Thoracic aorta (tissue), 2 donors: ENCODE measurements at regions not wholly inside any gene's neighbourhood (a gene's known extent, or its start where the extent isn't known, plus 50 kb on each side); places are given as distances from the start of the nearest gene placed in this dataset.

ENCODE experiments used
- ATAC-seq: fragments of 150-250 bp; one replicate; pipeline ENCODE4 v1.8.0; 2017; ENCODE audit warnings: low read depth; ENCODE audit not compliant: insufficient number of reproducible peaks, low FRiP score
- DNase-seq: peaks from one replicate; pipeline ENCODE4 v3.0.0-alpha.2; 2020; ENCODE audit warnings: low spot score
- H3K27ac ChIP-seq, 2 donors: fragments of 200-600 bp; sonication (generic); 1 replicate in 1 of 2; 2 replicates in 1 of 2; pipeline ENCODE4 v1.5.1; 2016; ENCODE audit warnings: mild to moderate bottlenecking in 2 of 2, moderate library complexity in 2 of 2
- H3K27me3 ChIP-seq: fragments of 200-600 bp; sonication (generic); replicated peaks from 2 replicates; pipeline ENCODE4 v1.6.0; 2016; ENCODE audit warnings: mild to moderate bottlenecking; ENCODE audit not compliant: insufficient read depth
- H3K36me3 ChIP-seq: fragments of 200-600 bp; sonication (generic); one replicate; pipeline ENCODE4 v1.5.1; 2016
- H3K4me1 ChIP-seq, 2 donors: fragments of 200-600 bp; sonication (generic); 1 replicate in 1 of 2; 2 replicates in 1 of 2; pipeline versions ENCODE4 v1.5.1 to v1.6.0; 2016; ENCODE audit warnings: low read depth in 2 of 2, mild to moderate bottlenecking in 1 of 2; ENCODE audit not compliant: control insufficient read depth in 1 of 2
- H3K4me3 ChIP-seq: fragments of 200-600 bp; sonication (generic); 2 replicates; pipeline ENCODE4 v1.5.1; 2016; ENCODE audit warnings: mild to moderate bottlenecking
- H3K9me3 ChIP-seq: fragments of 200-600 bp; sonication (generic); 2 replicates; pipeline ENCODE4 v1.5.1; 2016
- TF ChIP-seq, protein P1 (sequence below): fragments of 200-600 bp; sonication (generic); IDR thresholded peaks from one replicate; pipeline ENCODE4 v1.5.1; 2019; ENCODE audit warnings: antibody characterized with exemption

DNA sequence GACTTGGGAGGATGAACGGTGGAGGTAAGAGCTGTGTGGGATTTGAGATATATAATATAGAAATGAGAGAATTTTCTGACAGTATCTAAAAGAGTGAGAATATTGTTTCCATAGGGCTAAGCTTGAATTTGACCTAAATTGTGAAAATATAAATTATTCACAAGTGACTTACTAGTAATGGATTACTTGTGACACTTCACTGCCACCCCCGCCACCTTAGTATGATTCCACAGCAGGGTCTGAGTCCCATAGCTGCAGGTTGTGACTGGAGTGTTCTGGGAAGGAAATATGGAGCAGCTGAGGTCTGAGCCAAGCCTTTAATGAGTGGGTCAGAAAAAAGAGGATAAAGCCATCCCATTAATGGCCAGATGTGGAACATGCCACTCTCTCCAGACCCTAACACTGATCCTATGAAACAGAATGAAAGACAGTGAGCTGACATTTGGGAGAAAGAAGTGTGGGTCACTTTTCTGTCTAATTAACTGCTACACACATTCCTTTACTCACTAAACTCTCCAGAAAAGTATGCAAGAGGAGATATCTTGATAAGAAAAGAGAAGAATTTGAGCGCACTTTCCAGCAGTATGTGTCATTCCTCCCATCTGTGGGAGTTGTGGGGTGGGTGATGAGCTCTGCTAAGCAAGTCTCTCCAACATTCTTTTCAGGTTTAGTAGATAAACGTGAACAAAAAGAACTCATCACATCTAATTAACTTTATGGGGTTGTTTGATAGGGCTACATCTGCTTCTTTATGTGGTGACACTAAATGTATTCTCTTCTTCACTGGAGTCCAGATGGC lies 1193.4 kb downstream of the SORCS3 start:
- ATAC-seq: no peak

DNA sequence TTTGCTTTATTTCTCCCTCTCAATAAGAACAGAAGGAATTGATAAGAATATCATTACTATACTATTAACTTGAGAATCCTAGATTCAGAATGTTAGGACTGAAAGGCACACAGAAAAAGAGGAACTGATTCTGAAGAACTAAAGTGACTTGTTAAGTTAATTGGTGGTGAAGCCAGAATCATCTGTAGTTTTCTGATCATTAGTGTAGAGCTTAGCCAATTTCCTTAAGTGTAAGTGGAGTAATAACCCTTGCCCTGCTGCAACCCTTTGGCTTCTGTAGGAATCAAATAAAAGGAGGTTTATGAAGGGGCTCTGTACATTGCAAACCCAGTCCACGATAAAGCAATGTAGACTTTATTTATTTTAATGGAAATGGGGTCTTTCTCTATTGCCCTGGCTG lies 1186.0 kb downstream of the SORCS3 start:
- Histone ChIP-seq H3K36me3 (no peaks in the 10 kb centered on the region), H3K27me3 (no peaks in the 10 kb centered on the region), H3K4me3 (no peak overlapping the region), H3K27ac (no peak overlapping the region), H3K4me1 (no peaks in the 10 kb centered on the region), H3K9me3 (no peaks in the 10 kb centered on the region)
- no peak for DNase-seq
- TF ChIP-seq, protein P1, sequence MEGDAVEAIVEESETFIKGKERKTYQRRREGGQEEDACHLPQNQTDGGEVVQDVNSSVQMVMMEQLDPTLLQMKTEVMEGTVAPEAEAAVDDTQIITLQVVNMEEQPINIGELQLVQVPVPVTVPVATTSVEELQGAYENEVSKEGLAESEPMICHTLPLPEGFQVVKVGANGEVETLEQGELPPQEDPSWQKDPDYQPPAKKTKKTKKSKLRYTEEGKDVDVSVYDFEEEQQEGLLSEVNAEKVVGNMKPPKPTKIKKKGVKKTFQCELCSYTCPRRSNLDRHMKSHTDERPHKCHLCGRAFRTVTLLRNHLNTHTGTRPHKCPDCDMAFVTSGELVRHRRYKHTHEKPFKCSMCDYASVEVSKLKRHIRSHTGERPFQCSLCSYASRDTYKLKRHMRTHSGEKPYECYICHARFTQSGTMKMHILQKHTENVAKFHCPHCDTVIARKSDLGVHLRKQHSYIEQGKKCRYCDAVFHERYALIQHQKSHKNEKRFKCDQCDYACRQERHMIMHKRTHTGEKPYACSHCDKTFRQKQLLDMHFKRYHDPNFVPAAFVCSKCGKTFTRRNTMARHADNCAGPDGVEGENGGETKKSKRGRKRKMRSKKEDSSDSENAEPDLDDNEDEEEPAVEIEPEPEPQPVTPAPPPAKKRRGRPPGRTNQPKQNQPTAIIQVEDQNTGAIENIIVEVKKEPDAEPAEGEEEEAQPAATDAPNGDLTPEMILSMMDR: no peak
- no peak for ATAC-seq

More for the DNA sequence above, 1193.4 kb downstream of the SORCS3 start:
- Histone ChIP-seq H3K36me3 (no peaks in the 10 kb centered on the region), H3K4me1 (no peaks in the 10 kb centered on the region), H3K4me3 (no peak overlapping the region), H3K9me3 (no peaks in the 10 kb centered on the region), H3K27ac (no peak overlapping the region), H3K27me3 (no peaks in the 10 kb centered on the region)
- DNase-seq: no peak
- TF ChIP-seq, protein P1: no peak

DNA sequence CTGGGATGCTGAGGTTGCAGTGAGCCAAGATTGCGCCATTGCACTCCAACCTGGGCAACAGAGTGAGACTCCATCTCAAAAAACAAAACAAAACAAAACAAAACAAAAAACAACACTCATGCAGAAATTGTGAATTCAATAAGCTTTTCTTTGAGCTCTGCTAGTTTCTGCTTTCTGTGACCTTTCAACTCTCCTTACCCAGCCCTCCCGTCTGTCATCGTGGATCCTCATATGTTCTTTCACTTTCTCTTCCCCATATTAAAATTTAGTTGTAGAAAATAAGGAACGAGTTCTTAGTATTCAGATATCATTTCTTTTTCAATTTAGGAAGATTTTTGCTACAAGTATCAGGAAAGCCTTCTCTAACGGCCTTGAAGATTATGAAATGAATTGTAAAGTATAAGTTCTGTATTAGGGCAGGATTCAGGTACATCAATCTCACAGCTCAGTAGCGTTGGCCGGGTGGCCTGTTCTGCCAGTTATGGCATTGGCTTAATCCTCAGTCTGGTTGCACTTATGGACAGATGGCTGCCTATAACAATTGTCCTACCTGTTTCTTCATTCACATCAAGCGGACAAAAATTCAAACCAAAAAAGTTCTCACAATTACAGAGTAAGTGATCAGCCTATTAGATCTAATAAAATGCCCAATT lies 1167.0 kb downstream of the SORCS3 start:
- ATAC-seq: no peak
- Histone ChIP-seq H3K9me3 (no peaks in the 10 kb centered on the region), H3K27me3 (no peaks in the 10 kb centered on the region), H3K4me3 (no peak overlapping the region), H3K27ac (no peak overlapping the region), H3K36me3 (no peaks in the 10 kb centered on the region), H3K4me1 (no peaks in the 10 kb centered on the region)
- no peak for DNase-seq
- TF ChIP-seq, protein P1: no peak

GRCh38 chr10:105803206-105803605 lies 1162.1 kb downstream of the SORCS3 start:
- no peak overlapping the region for H3K27ac ChIP-seq
- TF ChIP-seq, protein P1: no peak
- no peaks in the 10 kb centered on the region for H3K36me3 ChIP-seq
- no peaks in the 10 kb centered on the region for H3K4me1 ChIP-seq
- no peak overlapping the region for H3K4me3 ChIP-seq
- no peaks in the 10 kb centered on the region for H3K9me3 ChIP-seq
- ATAC-seq (no peak), DNase-seq (no peak)
- no peaks in the 10 kb centered on the region for H3K27me3 ChIP-seq

GRCh38 chr10:105800641-105801040 lies 1159.6 kb downstream of the SORCS3 start:
- Histone ChIP-seq H3K27me3 (no peaks in the 10 kb centered on the region), H3K36me3 (no peaks in the 10 kb centered on the region), H3K27ac (no peak overlapping the region), H3K9me3 (no peaks in the 10 kb centered on the region), H3K4me3 (no peak overlapping the region), H3K4me1 (no peaks in the 10 kb centered on the region)
- DNase-seq (no peak), ATAC-seq (no peak)
- TF ChIP-seq, protein P1: no peak
